ENCODE measurements at regions not wholly inside any gene's neighbourhood (a gene's known extent, or its start where the extent isn't known, plus 50 kb on each side); places are given as distances from the start of the nearest gene placed in this dataset.
"Not testable (repeated sequence)": the region's sequence is repeated elsewhere in the genome, so short reads cannot be mapped to it uniquely, and the experiment has no call there.

DNA sequence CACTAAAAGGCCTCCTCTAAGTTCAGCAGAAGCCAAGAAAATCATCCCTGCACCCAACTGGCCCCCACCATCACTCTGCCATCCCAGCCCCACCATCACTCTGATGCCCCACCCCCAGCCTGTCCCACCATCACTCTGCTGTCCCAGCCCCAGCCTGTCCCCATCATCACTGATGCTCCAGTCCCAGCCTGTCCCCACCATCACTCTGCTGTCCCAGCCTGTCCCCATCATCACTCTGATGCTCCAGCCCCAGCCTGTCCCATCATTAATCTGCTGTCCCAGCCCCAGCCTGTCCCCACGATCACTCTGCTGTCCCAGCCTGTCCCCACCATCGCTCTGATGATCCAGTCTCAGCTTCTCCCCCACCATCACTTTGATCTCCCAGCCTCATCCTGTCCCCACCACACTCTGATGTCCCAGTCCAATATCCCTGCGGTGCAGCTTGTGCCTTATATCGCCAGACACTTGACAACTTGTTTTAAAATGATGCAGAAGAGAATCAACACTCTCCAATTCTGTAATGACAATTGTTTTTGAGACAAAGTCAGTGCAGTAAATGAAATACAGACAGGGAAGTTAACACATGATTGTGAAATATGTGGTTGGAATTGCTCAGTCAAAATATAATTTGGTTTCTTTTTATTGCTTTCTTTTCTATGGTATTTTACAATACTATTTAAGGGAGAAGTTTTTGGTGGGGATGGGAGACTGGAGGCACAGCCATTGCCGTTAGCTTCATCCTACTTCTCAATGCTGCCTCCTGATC is 100.8 kb downstream of the TNFAIP3 start:
- in situ Hi-C loops (cut with HindIII; ENCODE audit: low pct_ligation_motif_present, low pct_unique_long_range_greater_than_20kb, low sequenced_read_pairs) = no loop called here
- DNase-seq = no peak

- in situ Hi-C loops (cut with HindIII; ENCODE audit: low pct_ligation_motif_present, low pct_unique_long_range_greater_than_20kb, low sequenced_read_pairs) = no loop called here
Measured at GRCh38 chr6:137968455-137968804, 101.4 kb downstream of the TNFAIP3 start.

DNA sequence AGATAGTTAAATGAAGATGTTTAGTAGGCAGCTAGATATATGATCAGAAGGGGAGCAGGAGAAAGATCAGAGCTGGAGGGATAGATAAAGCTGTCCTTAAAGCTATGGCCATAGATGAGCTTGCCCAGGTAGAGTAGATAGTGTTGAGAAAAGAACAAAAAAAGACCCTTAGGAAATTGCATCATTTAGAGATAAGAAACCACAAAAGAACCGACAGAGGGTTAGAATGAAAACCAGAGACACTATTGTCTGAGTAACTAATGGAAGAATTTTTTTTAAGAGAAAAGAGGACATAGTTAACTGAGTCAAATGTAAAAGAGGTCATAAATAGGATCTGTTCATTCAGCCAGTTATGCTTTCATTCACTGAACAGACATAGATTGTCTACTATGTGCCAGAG is 101.8 kb downstream of the TNFAIP3 start:
- in situ Hi-C loops (cut with HindIII; ENCODE audit: low pct_ligation_motif_present, low pct_unique_long_range_greater_than_20kb, low sequenced_read_pairs) = no loop called here
- no peak for DNase-seq

More at GRCh38 chr6:137968455-137968804, 101.4 kb downstream of the TNFAIP3 start:
- no peak for DNase-seq

DNA sequence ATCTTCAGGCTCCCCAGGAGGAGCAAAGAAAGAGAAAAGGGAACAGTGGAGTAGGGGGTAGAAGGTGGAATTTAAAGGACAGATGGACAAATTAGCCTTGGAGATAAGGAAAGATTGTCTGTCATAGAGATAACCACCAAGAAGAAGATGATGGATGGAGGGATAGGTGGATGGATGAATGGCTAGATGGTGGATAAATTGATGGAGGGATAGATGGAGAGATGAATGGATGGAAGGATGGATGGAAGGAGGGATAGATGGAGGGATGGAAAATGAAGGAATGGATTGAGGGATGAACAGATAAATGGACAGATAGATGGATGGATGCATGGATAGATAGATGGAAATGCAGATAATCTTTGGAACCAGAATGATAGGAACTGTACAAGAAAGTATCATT is 102.8 kb downstream of the TNFAIP3 start:
- in situ Hi-C loops (cut with HindIII; ENCODE audit: low pct_ligation_motif_present, low pct_unique_long_range_greater_than_20kb, low sequenced_read_pairs) = no loop called here
- no peak for DNase-seq

- in situ Hi-C loops (cut with HindIII; ENCODE audit: low pct_ligation_motif_present, low pct_unique_long_range_greater_than_20kb, low sequenced_read_pairs) = no loop called here
- DNase-seq = no peak
Measured at GRCh38 chr6:137970368-137970767, 103.3 kb downstream of the TNFAIP3 start.

DNA sequence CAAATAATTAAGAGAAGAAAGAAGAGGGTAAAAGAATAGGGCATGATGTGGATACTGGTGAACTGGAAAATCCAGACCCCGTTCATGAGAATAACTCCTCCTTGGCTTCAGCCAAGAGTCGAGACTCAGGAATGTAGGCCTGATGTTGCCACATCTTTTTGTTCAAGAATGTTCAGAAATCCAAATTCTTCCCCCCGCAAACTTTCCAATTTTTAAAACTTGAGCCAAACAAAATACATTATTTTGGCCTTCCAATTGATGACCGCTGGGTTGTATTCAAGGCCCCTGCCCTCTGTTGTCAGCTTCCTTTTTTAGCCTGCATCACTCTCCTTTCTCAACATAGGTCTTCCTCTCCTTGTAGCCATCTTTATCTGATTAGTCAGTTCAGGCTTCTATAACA is 106.1 kb downstream of the TNFAIP3 start:
- in situ Hi-C loops (cut with HindIII; ENCODE audit: low pct_ligation_motif_present, low pct_unique_long_range_greater_than_20kb, low sequenced_read_pairs) = no loop called here
- DNase-seq = no peak

GRCh38 chr6:137975188-137975940 is 108.3 kb downstream of the TNFAIP3 start:
- DNase-seq = peak; percentile 8
- in situ Hi-C loops (cut with HindIII; ENCODE audit: low pct_ligation_motif_present, low pct_unique_long_range_greater_than_20kb, low sequenced_read_pairs) = no loop called here

DNA sequence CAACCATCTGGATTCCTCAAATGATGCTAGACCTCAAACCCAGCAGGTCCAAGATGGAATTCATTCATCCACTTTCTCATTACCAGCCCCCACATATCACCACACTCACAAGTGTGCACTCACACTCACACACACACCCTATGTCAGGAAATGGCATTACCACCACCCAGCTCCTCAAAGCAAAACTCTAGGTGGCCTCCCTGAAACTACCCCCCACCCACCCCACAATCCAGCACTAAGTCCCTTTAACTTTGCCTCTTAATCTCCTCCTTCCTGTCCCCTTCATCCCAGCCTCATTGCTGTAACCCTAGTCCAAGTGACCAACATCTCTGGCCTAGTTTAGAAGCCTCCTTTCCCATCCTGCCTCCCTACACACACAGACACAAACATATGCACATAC is 109.4 kb downstream of the TNFAIP3 start:
- in situ Hi-C loops (cut with HindIII; ENCODE audit: low pct_ligation_motif_present, low pct_unique_long_range_greater_than_20kb, low sequenced_read_pairs) = no loop called here
- no peak for DNase-seq

GRCh38 chr6:137977206-137977605 is 110.1 kb downstream of the TNFAIP3 start:
- in situ Hi-C loops (cut with HindIII; ENCODE audit: low pct_ligation_motif_present, low pct_unique_long_range_greater_than_20kb, low sequenced_read_pairs) = no loop called here
- no peak for DNase-seq

GRCh38 chr6:137977814-137978213 is 110.8 kb downstream of the TNFAIP3 start:
- in situ Hi-C loops (cut with HindIII; ENCODE audit: low pct_ligation_motif_present, low pct_unique_long_range_greater_than_20kb, low sequenced_read_pairs) = no loop called here
- no peak for DNase-seq

DNA sequence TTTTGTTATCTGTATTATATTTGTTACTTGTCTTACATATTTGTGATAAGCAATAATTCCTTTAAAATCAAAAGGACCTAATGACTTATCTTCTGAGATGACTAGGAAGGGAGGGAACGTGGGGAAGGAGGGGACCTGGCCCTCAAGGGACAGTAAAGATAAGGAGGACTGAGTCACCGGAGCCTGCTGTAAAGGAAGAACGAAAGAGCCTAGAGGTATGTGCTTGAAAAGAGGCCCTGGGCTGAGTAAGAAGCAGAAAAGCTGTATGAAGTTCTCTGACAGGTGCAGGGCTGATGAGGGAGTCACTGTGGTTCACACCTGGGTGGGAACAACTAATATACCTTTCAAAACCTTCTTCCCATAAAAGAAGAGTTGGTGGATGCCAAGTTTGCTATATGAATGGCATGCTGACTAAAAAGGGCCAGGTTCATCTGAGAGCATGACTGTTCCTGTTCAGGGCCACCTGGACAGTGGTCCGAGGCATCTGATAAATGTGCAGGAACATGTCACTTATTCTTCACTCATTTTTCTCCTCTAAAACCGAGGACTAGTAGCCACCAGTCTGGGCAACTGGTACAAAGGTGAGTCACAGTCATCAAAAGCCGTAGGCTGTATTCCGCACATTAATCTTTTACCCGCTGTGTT is 111.3 kb downstream of the TNFAIP3 start:
- in situ Hi-C loops (cut with HindIII; ENCODE audit: low pct_ligation_motif_present, low pct_unique_long_range_greater_than_20kb, low sequenced_read_pairs) = no loop called here
- DNase-seq = no peak

- in situ Hi-C loops (cut with HindIII; ENCODE audit: low pct_ligation_motif_present, low pct_unique_long_range_greater_than_20kb, low sequenced_read_pairs); DNase-seq: not testable (repeated sequence)
Measured at GRCh38 chr6:137979263-137979662, 112.2 kb downstream of the TNFAIP3 start.

- in situ Hi-C loops (cut with HindIII; ENCODE audit: low pct_ligation_motif_present, low pct_unique_long_range_greater_than_20kb, low sequenced_read_pairs) = no loop called here
- no peak for DNase-seq
Measured at GRCh38 chr6:137980777-137981176, 113.7 kb downstream of the TNFAIP3 start.

- in situ Hi-C loops (cut with HindIII; ENCODE audit: low pct_ligation_motif_present, low pct_unique_long_range_greater_than_20kb, low sequenced_read_pairs) = no loop called here
Measured at GRCh38 chr6:137981758-137982157, 114.7 kb downstream of the TNFAIP3 start.

GRCh38 chr6:137982418-137983189 is 115.5 kb downstream of the TNFAIP3 start:
- no peak for DNase-seq
- in situ Hi-C loops (cut with HindIII; ENCODE audit: low pct_ligation_motif_present, low pct_unique_long_range_greater_than_20kb, low sequenced_read_pairs) = no loop called here

More at GRCh38 chr6:137981758-137982157, 114.7 kb downstream of the TNFAIP3 start:
- no peak for DNase-seq

- DNase-seq = no peak
- in situ Hi-C loops (cut with HindIII; ENCODE audit: low pct_ligation_motif_present, low pct_unique_long_range_greater_than_20kb, low sequenced_read_pairs) = no loop called here
Measured at GRCh38 chr6:137983269-137983668, 116.2 kb downstream of the TNFAIP3 start.

DNA sequence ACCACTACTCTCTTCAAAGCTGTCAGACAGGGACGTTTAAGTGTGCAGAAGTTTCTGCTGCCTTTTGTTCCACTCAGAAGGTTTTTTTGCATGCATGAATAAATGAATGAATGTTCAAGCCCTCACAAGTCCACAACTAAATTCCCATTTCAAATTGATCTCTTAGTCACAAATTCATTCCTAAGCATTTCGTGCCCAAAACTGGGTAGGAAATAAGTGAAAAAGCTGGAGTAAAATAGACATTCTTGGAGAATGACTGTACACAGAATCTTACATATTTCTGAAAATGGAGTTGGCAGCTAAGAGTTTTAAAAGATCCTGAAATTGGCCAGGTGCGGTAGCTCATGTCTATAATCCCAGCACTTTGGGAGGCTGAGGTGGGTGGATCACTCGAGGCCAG is 117.6 kb downstream of the PERP start:
- in situ Hi-C loops (cut with HindIII; ENCODE audit: low pct_ligation_motif_present, low pct_unique_long_range_greater_than_20kb, low sequenced_read_pairs) = no loop called here
- no peak for DNase-seq

DNA sequence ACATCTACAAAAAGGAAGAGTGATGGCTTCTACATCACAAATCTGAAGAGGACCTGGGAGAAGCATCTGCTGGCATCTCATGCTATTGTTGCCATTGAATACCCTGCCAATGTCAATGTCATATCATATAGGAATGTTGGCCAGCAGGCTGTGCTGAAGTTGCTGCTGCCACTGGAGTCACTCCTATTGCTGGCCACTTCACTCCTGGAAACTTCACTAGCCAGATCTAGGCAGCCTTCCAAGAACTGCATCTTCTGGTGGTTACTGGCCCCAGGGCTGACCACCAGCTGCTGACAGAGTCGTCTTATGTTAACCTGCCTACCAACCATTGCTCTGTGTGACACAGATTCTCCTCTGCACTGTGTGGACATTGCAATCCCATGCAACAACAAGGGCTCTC is 111.8 kb downstream of the PERP start:
- DNase-seq = no peak
- in situ Hi-C loops (cut with HindIII; ENCODE audit: low pct_ligation_motif_present, low pct_unique_long_range_greater_than_20kb, low sequenced_read_pairs) = no loop called here

DNA sequence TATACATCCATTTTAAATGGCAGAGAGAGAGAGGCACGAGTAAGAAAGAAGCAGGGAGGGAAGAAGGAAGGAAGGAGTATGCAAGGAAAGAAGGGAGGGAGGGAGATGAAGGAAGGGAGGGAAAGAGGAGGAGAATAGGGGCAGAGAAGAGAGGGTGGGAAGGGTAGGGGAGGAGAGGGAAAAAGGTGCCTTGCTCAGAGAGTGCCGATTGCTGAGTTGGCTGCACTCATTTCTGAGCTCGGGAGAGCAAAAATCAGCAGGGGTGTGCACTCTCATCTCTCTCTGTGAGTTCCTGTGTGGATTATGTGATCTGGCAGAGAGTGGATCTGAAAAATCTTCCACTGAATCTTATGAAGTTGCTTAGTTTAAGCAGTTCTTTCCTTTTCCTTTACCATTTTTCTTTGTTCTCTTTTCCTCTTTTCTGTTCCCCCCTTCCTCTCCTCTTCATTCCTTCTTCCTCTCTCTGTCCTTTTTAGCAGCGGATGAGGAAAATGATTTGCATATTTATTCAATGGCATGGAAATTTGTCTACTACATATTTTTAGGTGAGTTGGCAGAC is 108.7 kb downstream of the PERP start:
- in situ Hi-C loops (cut with HindIII; ENCODE audit: low pct_ligation_motif_present, low pct_unique_long_range_greater_than_20kb, low sequenced_read_pairs) = no loop called here
- no peak for DNase-seq

Data from ACHN (cell line).